DND-41 (cell line): ENCODE measurements at regions not wholly inside any gene's neighbourhood (a gene's known extent, or its start where the extent isn't known, plus 50 kb on each side); places are given as distances from the start of the nearest gene placed in this dataset.

Experiments used
- EZH2 ChIP-seq: IDR thresholded peaks from 3 replicates; pipeline ENCODE4 v1.6.1; 2012; ENCODE audit warnings: borderline replicate concordance, low read depth, mild to moderate bottlenecking, moderate library complexity, low read length, inconsistent platforms; ENCODE audit not compliant: severe bottlenecking
- TF ChIP-seq, protein P1 (sequence below): IDR thresholded peaks from 2 replicates; pipeline ENCODE4 v1.5.1; 2012; ENCODE audit warnings: borderline replicate concordance, low read length, moderate library complexity, mild to moderate bottlenecking; ENCODE audit not compliant: poor library complexity, severe bottlenecking; ENCODE audit errors: extremely low read depth

DNA sequence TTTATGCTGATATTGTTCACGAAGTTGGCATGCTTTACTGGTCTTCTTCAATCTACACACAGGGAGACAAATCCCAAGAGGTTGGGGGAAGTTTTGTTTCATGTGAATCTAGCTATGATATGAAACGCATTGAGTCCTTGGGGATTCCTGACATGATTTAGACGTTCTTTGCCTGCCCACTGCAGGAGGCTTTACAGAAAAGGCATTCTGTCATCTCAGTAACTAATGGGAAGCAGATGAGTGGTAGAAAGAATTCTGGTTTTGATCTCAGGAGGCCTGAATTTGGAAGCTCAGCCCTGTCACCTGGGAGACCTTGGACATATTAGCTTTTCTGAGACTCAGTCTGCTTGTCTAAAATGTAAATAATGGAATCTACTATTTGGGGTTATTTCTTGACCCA, 383.0 kb upstream of the NFIA start:
- TF ChIP-seq, protein P1, sequence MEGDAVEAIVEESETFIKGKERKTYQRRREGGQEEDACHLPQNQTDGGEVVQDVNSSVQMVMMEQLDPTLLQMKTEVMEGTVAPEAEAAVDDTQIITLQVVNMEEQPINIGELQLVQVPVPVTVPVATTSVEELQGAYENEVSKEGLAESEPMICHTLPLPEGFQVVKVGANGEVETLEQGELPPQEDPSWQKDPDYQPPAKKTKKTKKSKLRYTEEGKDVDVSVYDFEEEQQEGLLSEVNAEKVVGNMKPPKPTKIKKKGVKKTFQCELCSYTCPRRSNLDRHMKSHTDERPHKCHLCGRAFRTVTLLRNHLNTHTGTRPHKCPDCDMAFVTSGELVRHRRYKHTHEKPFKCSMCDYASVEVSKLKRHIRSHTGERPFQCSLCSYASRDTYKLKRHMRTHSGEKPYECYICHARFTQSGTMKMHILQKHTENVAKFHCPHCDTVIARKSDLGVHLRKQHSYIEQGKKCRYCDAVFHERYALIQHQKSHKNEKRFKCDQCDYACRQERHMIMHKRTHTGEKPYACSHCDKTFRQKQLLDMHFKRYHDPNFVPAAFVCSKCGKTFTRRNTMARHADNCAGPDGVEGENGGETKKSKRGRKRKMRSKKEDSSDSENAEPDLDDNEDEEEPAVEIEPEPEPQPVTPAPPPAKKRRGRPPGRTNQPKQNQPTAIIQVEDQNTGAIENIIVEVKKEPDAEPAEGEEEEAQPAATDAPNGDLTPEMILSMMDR, result no peak
- no peak for TF ChIP-seq EZH2
